Activated T-cell treated with anti-CD3 and anti-CD28 coated beads, Interleukin-2, amount 50 U/mL, for 4 hours (primary cell): ENCODE measurements at regions not wholly inside any gene's neighbourhood (a gene's known extent, or its start where the extent isn't known, plus 50 kb on each side); places are given as distances from the start of the nearest gene placed in this dataset.

Experiments
- ATAC-seq, 2 donors: fragments of 200-7000 bp; cut with Tn5 transposase; one replicate each; pipeline ENCODE4 v1.10.0; 2021
- DNase-seq: peaks from one replicate; pipeline ENCODE4 v3.0.0-alpha.2; 2020
- H3K27me3 Mint-ChIP-seq: one replicate; pipeline ENCODE4 v1.8.0; 2021; ENCODE audit warnings: low read depth, mixed read lengths
- H3K36me3 Mint-ChIP-seq: one replicate; pipeline ENCODE4 v1.8.0; 2022; ENCODE audit warnings: mixed read lengths; ENCODE audit not compliant: insufficient read depth
- H3K4me1 Mint-ChIP-seq: one replicate; pipeline ENCODE4 v1.8.0; 2021; ENCODE audit warnings: low read depth, mixed read lengths
- H3K4me3 Mint-ChIP-seq: one replicate; pipeline ENCODE4 v1.8.0; 2021; ENCODE audit warnings: mild to moderate bottlenecking, moderate library complexity, mixed read lengths
- H3K9me3 Mint-ChIP-seq: one replicate; pipeline ENCODE4 v1.8.0; 2021; ENCODE audit warnings: mixed read lengths

GRCh38 chr4:179398414-179398813 lies 1956.2 kb upstream of the AGA start:
- DNase-seq (no peak), ATAC-seq (no peak)
- Mint-ChIP-seq H3K9me3 (peaks cover 18% of the 10 kb centered on the region), H3K4me3 (no peak overlapping the region), H3K4me1 (no peaks in the 10 kb centered on the region), H3K36me3 (no peaks in the 10 kb centered on the region), H3K27me3 (no peaks in the 10 kb centered on the region)

DNA sequence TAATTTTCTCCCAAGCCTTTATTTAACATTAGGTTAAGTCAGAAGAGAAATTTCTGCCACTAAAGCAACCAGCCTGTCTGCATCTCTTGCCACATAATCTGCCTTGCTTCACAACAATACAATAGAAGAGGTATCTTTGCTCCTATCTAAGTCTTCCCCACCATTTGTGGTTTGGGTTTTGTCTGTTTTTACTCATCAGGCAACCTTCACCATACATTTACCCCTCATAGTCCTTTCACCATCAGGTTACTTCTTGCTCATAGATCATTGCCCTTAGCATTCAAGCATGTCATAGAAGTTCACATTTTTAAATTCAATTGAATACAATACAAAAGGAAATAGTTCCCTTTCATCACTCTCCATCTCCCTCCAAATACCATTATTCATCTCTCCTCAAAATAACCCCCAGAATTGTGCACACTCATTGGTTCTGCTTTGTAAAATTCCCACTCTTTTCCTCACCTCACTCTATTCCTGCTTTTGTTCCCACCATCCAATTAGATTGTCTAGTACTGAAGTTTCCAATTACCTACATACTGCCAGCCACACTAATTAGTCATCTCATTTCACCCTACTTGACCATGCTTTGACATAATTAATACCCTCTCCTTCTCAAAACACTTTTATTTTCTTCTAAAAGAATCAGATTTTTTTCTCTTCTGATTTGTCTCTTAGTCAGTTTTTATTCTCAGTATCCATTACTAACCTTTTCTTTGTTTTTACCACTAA lies 1957.0 kb upstream of the AGA start:
- no peaks in the 10 kb centered on the region for H3K36me3 Mint-ChIP-seq
- no peaks in the 10 kb centered on the region for H3K4me1 Mint-ChIP-seq
- no peak overlapping the region for H3K4me3 Mint-ChIP-seq
- no peak for DNase-seq
- no peaks in the 10 kb centered on the region for H3K27me3 Mint-ChIP-seq
- ATAC-seq, result no peak
- peaks cover 18% of the 10 kb centered on the region for H3K9me3 Mint-ChIP-seq

- Mint-ChIP-seq H3K4me1 (no peaks in the 10 kb centered on the region), H3K27me3 (no peaks in the 10 kb centered on the region), H3K9me3 (peaks cover 9% of the 10 kb centered on the region), H3K36me3 (no peaks in the 10 kb centered on the region), H3K4me3 (no peak overlapping the region)
- DNase-seq, result no peak
- no peak for ATAC-seq
Measured at GRCh38 chr4:179415037-179415846, 1973.0 kb upstream of the AGA start.

DNA sequence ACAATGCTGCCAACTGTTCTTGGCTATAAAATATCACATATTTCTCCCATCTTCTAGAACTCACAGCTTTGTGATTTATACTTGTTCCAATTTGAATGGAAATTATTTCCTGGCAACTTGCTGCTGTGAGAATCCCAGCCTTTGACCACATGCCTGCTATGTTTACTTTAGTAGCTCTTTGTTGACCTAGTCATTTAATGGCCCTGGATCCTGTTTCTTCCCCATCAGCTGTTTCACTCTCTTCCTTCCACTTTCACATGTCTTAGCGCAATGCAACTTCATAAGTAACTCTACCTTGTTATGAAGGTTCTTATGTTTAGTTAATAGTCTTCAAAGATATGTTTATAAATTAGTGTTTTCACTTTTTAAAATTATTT lies 1973.6 kb upstream of the AGA start:
- H3K36me3 Mint-ChIP-seq, result no peaks in the 10 kb centered on the region
- DNase-seq (no peak), ATAC-seq (no peak)
- no peaks in the 10 kb centered on the region for H3K27me3 Mint-ChIP-seq
- peaks cover 9% of the 10 kb centered on the region for H3K9me3 Mint-ChIP-seq
- H3K4me3 Mint-ChIP-seq, result no peak overlapping the region
- no peaks in the 10 kb centered on the region for H3K4me1 Mint-ChIP-seq

DNA sequence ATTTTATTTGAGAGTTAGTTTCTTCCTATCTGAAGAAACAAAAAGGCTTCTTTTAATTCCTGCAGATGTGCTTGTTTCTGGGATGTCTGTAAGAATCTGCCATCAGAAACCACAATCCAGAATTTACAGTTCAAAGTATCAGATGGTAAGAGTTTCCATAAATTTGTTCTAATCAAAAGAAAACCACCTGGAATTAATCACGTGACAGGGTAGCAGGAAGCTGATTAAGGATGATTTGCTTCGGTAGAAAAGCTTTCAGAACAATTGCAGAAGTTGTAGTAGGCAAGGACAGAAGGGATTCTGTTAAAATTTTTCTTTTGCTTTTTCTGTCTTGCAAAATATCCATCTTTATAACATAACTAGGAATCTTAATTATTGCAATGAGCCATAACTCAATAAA lies 1975.1 kb upstream of the AGA start:
- ATAC-seq (no peak), DNase-seq (no peak)
- H3K9me3 Mint-ChIP-seq, result peaks cover 9% of the 10 kb centered on the region
- H3K27me3 Mint-ChIP-seq, result no peaks in the 10 kb centered on the region
- H3K4me3 Mint-ChIP-seq, result no peak overlapping the region
- H3K36me3 Mint-ChIP-seq, result no peaks in the 10 kb centered on the region
- H3K4me1 Mint-ChIP-seq, result no peaks in the 10 kb centered on the region

GRCh38 chr4:179437962-179438361 lies 1995.7 kb upstream of the AGA start:
- no peak for DNase-seq
- H3K27me3 Mint-ChIP-seq, result no peaks in the 10 kb centered on the region
- no peaks in the 10 kb centered on the region for H3K36me3 Mint-ChIP-seq
- H3K4me1 Mint-ChIP-seq, result no peaks in the 10 kb centered on the region
- H3K9me3 Mint-ChIP-seq, result peaks cover 8% of the 10 kb centered on the region
- no peak for ATAC-seq
- no peak overlapping the region for H3K4me3 Mint-ChIP-seq

DNA sequence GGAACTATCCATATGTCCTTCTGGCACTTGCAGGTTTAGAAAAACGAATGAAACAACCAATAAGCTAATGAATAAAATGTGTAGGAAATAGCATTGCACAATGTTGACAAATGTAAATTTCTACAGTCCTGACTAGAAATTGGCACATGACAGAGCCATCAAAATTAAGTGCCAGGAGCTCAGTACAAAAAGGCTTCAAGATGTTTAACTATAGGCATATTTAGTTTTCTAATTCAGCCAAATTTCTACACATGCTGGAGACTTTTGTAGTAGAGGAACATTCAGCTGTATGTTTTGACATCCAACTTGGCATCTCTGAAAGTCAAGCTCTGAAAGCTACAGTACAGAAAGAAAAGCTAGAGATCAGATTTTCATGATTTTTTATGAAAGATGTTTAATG lies 1999.4 kb upstream of the AGA start:
- no peaks in the 10 kb centered on the region for H3K27me3 Mint-ChIP-seq
- H3K36me3 Mint-ChIP-seq, result no peaks in the 10 kb centered on the region
- H3K4me3 Mint-ChIP-seq, result no peak overlapping the region
- no peaks in the 10 kb centered on the region for H3K4me1 Mint-ChIP-seq
- ATAC-seq, result no peak
- no peak for DNase-seq
- H3K9me3 Mint-ChIP-seq, result peaks cover 18% of the 10 kb centered on the region

DNA sequence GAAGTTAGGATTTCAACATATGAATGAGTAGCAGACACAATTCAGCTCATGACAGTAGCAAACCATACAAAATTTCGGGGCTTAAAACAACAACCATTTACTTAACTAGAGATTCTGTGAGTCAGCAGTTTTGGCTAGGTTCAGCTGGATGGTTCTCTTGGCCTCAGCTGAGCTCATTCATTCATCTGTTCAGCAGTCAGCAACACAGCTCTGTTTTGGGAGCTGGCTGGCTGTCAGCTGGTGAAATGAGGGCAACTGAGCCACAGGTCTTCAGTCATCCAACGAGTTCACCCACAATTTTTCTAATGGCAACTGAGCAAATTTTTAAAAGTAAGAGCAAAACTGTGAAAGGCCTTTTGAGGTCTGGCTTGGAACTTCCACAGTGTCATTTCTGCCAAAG lies 2005.1 kb upstream of the AGA start:
- Mint-ChIP-seq H3K4me3 (no peak overlapping the region), H3K27me3 (no peaks in the 10 kb centered on the region), H3K4me1 (no peaks in the 10 kb centered on the region), H3K36me3 (no peaks in the 10 kb centered on the region), H3K9me3 (peaks cover 12% of the 10 kb centered on the region)
- no peak for DNase-seq
- no peak for ATAC-seq

DNA sequence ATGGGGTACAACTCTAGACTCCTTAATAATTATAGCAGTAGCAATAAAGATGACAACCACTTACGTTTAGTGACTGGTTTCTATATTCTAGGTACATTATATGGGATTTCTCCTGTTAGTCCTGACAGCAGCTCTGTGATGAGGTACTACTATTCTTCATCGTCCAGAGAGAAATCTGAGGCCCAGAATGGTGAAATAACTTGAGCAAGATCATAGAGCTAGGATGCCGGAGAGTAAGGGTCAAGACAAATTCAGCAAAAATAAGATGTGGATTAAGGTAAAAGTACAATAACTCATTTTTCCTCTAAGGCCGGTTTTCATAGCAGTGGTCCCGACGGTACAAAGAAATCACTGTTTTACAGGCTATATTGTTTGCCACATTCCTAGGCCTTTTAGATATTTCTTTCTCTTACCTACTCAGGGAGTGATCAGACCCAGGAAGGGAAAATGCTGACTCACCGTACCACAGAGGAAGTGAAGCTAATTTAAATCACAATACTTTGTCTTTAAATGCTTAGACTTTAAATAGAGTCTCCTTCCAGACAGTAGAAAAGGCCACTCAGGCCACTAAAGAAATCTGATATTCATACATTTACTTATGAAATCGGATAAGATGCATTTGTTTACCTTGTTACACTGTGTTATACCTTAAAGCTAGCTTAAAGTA lies 2023.0 kb upstream of the AGA start:
- Mint-ChIP-seq H3K4me3 (no peak overlapping the region), H3K36me3 (no peaks in the 10 kb centered on the region), H3K4me1 (no peaks in the 10 kb centered on the region), H3K27me3 (no peaks in the 10 kb centered on the region), H3K9me3 (peaks cover 12% of the 10 kb centered on the region)
- DNase-seq, result no peak
- no peak for ATAC-seq

DNA sequence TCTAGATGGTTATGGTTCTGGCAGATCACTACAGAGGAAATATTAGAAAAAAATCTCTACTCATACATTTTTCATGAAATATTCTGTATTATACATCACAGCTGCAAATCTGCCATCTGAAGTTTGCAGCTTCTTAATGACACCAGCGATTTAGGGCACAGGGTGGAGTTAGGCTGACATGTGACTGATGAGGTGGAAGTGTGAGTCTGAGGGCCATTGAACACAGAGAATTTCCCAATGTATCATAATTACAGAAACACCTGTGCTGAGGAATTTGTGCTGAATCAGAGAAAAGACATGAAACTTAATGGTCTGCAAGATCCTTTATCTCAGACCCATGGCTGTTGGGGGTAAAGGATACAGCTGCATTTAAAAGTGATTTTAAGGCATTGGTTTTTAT lies 2025.6 kb upstream of the AGA start:
- H3K36me3 Mint-ChIP-seq, result no peaks in the 10 kb centered on the region
- DNase-seq (no peak), ATAC-seq (no peak)
- H3K4me1 Mint-ChIP-seq, result no peaks in the 10 kb centered on the region
- H3K27me3 Mint-ChIP-seq, result no peaks in the 10 kb centered on the region
- H3K4me3 Mint-ChIP-seq, result no peak overlapping the region
- H3K9me3 Mint-ChIP-seq, result peaks cover 11% of the 10 kb centered on the region

DNA sequence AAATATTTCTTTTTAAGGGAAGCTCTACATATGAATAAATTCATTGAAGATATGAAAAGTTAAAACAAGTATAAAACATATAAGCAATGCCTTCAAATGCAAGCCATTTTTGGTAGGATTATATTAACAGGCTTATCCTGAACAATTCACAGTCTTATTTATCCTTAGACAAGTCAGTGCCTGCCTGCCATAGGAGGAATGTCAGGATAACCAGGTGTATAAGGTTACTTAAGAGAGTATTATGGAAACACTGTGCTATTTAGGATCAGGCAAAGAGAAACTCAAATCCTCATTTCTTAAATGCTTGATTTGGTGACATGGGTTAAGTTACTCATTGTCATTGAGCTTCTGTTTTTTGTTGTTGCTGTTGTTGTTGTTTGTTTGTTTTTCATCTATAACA lies 2029.9 kb upstream of the AGA start:
- Mint-ChIP-seq H3K4me1 (no peaks in the 10 kb centered on the region), H3K36me3 (no peaks in the 10 kb centered on the region), H3K4me3 (no peak overlapping the region), H3K27me3 (no peaks in the 10 kb centered on the region), H3K9me3 (peaks cover 6% of the 10 kb centered on the region)
- DNase-seq, result no peak
- ATAC-seq, result no peak

GRCh38 chr4:179478608-179479007 lies 2036.4 kb upstream of the AGA start:
- Mint-ChIP-seq H3K27me3 (no peaks in the 10 kb centered on the region), H3K4me3 (no peak overlapping the region), H3K36me3 (no peaks in the 10 kb centered on the region), H3K4me1 (no peaks in the 10 kb centered on the region), H3K9me3 (peaks cover 4% of the 10 kb centered on the region)
- no peak for DNase-seq
- no peak for ATAC-seq

DNA sequence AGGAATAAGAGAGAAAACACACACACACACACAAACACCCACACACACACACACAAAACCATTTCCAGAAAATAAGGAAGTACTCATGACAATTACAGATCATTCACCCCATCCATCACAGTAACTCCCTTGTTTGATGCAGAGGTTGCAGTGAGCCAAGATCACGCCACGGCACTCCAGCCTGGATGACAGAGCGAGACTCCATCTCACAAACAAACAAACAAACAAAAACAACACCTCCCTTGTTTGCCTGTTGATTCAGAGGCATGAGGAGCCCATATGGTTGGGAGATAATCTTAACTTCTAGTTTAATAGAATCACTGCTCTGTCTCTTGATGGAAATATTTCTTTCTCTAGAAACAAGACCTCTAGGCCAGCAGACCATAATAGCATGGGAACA lies 2043.5 kb upstream of the AGA start:
- DNase-seq (no peak), ATAC-seq (no peak)
- Mint-ChIP-seq H3K4me3 (no peak overlapping the region), H3K27me3 (no peaks in the 10 kb centered on the region), H3K9me3 (peaks cover 11% of the 10 kb centered on the region), H3K4me1 (no peaks in the 10 kb centered on the region), H3K36me3 (no peaks in the 10 kb centered on the region)

DNA sequence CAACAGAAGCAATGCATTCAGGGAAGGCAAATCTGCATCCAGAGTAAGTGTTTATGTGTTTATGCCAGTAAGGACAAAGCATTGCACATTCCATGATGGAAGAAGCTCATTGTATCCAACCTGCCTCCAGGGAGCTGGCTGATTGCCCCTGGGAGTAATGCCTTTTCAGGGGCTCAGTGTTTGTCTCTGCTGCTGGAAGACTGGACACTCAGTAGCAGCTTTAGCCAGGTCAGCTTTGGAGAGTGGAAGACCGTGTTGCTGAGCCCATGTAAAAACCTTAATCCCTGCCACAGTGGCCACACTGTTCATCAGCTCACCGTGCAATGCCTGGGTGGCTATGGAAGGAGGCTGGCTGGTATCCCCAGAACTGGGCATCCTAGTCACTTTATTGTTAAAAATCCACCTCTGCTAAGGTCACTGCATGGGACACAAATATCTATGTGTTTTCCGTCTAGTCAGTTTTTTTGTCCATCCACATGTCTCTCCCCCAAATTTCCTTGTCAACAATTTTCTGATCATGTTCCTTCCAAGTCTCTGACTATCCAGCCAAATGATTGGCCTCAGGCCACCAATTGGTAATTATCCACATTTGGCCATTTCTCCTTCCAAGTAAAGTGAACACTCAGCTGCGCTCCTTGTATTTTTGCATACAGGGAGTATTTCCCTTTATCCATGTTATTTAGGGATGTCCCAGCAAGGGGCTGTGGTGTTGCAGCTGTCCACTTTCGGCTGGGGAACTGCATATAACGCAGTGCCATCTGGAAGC lies 2044.5 kb upstream of the AGA start:
- no peak for DNase-seq
- Mint-ChIP-seq H3K36me3 (no peaks in the 10 kb centered on the region), H3K4me3 (no peak overlapping the region), H3K4me1 (no peaks in the 10 kb centered on the region), H3K27me3 (no peaks in the 10 kb centered on the region), H3K9me3 (peaks cover 7% of the 10 kb centered on the region)
- ATAC-seq, result no peak
